Fibroblast of lung (primary cell): ENCODE measurements at regions not wholly inside any gene's neighbourhood (a gene's known extent, or its start where the extent isn't known, plus 50 kb on each side); places are given as distances from the start of the nearest gene placed in this dataset.

Experiments used
- EZH2 ChIP-seq: IDR thresholded peaks from 2 replicates; pipeline ENCODE4 v1.5.1; 2012; ENCODE audit warnings: low read length, control low read depth, mild to moderate bottlenecking; ENCODE audit errors: missing control alignments
- TF ChIP-seq, protein P1 (sequence below), 2 donors: IDR thresholded peaks in 1 of 2; conservative IDR thresholded peaks in 1 of 2; 1 replicate in 1 of 2; 2 replicates in 1 of 2; pipeline ENCODE4 v1.5.1; 2011 to 2012; ENCODE audit warnings: low read length in 2 of 2, control low read depth in 1 of 2, inconsistent platforms in 1 of 2, low read depth in 1 of 2, mild to moderate bottlenecking in 1 of 2

GRCh38 chr17:6255322-6255721 is 179.6 kb downstream of the AIPL1 start:
- TF ChIP-seq, protein P1, sequence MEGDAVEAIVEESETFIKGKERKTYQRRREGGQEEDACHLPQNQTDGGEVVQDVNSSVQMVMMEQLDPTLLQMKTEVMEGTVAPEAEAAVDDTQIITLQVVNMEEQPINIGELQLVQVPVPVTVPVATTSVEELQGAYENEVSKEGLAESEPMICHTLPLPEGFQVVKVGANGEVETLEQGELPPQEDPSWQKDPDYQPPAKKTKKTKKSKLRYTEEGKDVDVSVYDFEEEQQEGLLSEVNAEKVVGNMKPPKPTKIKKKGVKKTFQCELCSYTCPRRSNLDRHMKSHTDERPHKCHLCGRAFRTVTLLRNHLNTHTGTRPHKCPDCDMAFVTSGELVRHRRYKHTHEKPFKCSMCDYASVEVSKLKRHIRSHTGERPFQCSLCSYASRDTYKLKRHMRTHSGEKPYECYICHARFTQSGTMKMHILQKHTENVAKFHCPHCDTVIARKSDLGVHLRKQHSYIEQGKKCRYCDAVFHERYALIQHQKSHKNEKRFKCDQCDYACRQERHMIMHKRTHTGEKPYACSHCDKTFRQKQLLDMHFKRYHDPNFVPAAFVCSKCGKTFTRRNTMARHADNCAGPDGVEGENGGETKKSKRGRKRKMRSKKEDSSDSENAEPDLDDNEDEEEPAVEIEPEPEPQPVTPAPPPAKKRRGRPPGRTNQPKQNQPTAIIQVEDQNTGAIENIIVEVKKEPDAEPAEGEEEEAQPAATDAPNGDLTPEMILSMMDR (conservative IDR thresholded peaks at IDR 0.05 in 1 of 2, IDR thresholded peaks at IDR 0.05 in 1 of 2; ENCODE audit: low read depth in 1 of 2, low read length in 2 of 2): no peak
- no peak for TF ChIP-seq EZH2
